ENCODE measurements at regions not wholly inside any gene's neighbourhood (a gene's known extent, or its start where the extent isn't known, plus 50 kb on each side); places are given as distances from the start of the nearest gene placed in this dataset.
A peak's percentile ranks its signal among the peaks of the same experiment; 100 is the strongest.

DNA sequence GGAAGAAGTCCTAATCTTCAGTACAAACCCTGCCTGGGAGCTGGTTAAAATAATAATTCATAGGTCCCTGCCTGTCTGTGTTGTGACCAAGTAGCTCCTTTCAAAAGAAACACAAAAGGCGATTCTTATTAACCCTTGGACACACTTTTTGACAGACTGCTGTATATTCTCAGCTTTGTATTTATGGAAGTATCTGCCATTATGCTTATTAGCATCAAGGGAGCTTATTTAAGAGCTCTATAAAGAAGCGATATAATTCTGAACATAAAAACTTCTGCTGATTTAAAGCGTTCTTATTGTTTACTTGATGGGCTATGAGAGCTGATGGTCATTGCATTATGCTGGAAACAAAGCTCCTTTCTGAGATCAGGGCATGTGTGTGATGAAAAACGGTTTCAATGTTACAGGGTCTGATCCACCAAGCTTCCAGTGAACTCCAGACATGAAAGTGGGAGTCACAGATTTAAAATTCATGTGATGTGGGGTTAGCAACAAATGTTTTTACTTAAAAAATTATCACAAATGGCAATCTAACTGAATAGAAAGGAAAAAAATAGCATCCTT is 181.8 kb upstream of the PDE10A start:
- no peaks in the 10 kb centered on the region for H3K27me3 ChIP-seq
- intact Hi-C loops (cut with DNase I; ENCODE audit: low total_unique reads), result loop anchor here (10.0 kb wide), 1 partner anchor 110 kb away; no protein-coding TSS in a partner anchor
- peaks cover 0 to 6% of the 10 kb centered on the region in 2 donors for H3K4me1 ChIP-seq
- no peaks in the 10 kb centered on the region for H3K9me3 ChIP-seq
- TF ChIP-seq POLR2A (IDR thresholded peaks at IDR 0.05), result no peak
- TF ChIP-seq, protein P1, sequence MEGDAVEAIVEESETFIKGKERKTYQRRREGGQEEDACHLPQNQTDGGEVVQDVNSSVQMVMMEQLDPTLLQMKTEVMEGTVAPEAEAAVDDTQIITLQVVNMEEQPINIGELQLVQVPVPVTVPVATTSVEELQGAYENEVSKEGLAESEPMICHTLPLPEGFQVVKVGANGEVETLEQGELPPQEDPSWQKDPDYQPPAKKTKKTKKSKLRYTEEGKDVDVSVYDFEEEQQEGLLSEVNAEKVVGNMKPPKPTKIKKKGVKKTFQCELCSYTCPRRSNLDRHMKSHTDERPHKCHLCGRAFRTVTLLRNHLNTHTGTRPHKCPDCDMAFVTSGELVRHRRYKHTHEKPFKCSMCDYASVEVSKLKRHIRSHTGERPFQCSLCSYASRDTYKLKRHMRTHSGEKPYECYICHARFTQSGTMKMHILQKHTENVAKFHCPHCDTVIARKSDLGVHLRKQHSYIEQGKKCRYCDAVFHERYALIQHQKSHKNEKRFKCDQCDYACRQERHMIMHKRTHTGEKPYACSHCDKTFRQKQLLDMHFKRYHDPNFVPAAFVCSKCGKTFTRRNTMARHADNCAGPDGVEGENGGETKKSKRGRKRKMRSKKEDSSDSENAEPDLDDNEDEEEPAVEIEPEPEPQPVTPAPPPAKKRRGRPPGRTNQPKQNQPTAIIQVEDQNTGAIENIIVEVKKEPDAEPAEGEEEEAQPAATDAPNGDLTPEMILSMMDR (IDR thresholded peaks at IDR 0.05), result no peak
- no peaks in the 10 kb centered on the region for H3K36me3 ChIP-seq
- peak overlapping the region; percentile 71 to 76 for H3K27ac ChIP-seq
- H3K4me3 ChIP-seq, result no peak overlapping the region
- no peak for DNase-seq

DNA sequence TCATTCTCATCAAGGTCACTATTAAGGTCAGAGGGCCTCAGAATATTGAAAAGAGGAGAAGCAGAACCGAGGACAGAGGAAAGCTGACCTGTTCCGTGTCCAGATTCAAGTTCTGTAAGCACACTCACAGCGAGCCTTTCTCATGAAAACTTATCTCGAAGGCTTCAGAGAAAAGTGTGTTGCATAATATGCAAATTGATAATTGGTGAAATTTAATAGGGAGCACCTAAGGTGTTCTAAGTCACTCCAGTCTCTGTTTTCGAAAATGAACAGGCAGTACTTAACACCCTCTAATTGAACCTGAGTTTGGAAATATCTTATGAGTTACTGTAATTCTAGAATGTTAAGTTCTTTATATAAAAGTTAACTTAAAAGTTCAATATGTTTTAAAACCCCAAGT is 181.2 kb upstream of the PDE10A start:
- TF ChIP-seq POLR2A (IDR thresholded peaks at IDR 0.05), result no peak
- TF ChIP-seq, protein P1 (IDR thresholded peaks at IDR 0.05), result no peak
- H3K27me3 ChIP-seq, result no peaks in the 10 kb centered on the region
- peak overlapping the region; percentile 71 to 76 for H3K27ac ChIP-seq
- DNase-seq, result no peak
- no peaks in the 10 kb centered on the region for H3K36me3 ChIP-seq
- H3K4me1 ChIP-seq, result peaks cover 0 to 6% of the 10 kb centered on the region in 2 donors
- intact Hi-C loops (cut with DNase I; ENCODE audit: low total_unique reads), result loop anchor here (10.0 kb wide), 1 partner anchor 109 kb away; no protein-coding TSS in a partner anchor
- no peak overlapping the region for H3K4me3 ChIP-seq
- H3K9me3 ChIP-seq, result no peaks in the 10 kb centered on the region

DNA sequence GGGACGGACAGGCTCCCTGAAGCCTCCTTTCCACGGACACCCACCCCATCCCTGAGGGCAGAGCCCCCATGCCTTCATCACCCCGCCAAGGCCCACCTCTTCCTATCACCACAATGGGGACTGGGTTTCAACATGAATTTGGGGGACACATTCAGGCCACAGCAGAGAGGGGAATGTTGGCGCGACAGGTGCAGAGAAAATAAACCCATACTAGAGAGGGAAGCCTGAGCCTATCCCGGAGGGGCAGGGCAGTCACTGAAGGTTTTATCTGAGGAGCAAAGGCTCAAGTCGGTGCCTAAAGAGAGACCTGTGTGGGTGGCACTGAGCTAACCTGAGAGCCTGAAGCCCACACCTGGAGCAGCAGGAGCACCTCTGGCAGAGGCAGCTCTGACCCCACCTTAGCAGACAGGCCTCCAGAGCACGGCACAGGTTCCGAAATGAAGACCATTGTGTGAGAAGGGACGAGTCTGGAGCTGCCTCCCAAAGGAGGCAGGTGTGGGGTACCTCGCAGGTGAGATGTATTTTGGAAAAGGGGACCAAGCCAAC is 180.6 kb upstream of the PDE10A start:
- Histone ChIP-seq H3K4me1 (peaks cover 0 to 6% of the 10 kb centered on the region in 2 donors), H3K27me3 (no peaks in the 10 kb centered on the region), H3K4me3 (no peak overlapping the region), H3K36me3 (no peaks in the 10 kb centered on the region), H3K9me3 (no peaks in the 10 kb centered on the region), H3K27ac (peak overlapping the region; percentile 71 to 76)
- TF ChIP-seq, protein P1 (IDR thresholded peaks at IDR 0.05), result no peak
- no peak for TF ChIP-seq POLR2A (IDR thresholded peaks at IDR 0.05)
- intact Hi-C loops (cut with DNase I; ENCODE audit: low total_unique reads), result loop anchor here (10.0 kb wide), 1 partner anchor 109 kb away; no protein-coding TSS in a partner anchor
- no peak for DNase-seq

DNA sequence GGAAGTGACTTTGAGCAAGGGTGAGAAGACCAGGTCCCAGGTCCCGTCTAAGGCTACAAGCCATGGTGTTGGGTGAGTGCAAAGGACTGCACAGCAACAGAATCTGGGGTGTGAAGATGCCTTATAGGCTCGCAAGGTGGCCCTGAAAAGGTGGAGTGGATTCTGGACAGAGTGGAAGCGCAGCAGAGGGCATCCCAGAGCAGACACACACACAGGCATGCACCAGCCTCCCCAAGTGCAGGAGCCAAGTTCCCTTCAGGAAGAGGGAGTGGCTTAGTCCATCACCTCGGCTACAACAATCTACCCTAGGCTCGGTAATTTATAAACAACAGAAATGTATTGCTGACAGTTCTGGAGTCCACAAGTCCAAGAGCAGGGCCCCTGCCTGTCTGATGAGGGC is 180.1 kb upstream of the PDE10A start:
- Histone ChIP-seq H3K27me3 (no peaks in the 10 kb centered on the region), H3K36me3 (no peaks in the 10 kb centered on the region), H3K27ac (peak overlapping the region; percentile 71 to 76), H3K4me1 (peaks cover 0 to 6% of the 10 kb centered on the region in 2 donors), H3K4me3 (no peak overlapping the region), H3K9me3 (no peaks in the 10 kb centered on the region)
- DNase-seq, result no peak
- intact Hi-C loops (cut with DNase I; ENCODE audit: low total_unique reads), result loop anchor here (10.0 kb wide), 1 partner anchor 108 kb away; no protein-coding TSS in a partner anchor
- TF ChIP-seq POLR2A (IDR thresholded peaks at IDR 0.05), result no peak

DNA sequence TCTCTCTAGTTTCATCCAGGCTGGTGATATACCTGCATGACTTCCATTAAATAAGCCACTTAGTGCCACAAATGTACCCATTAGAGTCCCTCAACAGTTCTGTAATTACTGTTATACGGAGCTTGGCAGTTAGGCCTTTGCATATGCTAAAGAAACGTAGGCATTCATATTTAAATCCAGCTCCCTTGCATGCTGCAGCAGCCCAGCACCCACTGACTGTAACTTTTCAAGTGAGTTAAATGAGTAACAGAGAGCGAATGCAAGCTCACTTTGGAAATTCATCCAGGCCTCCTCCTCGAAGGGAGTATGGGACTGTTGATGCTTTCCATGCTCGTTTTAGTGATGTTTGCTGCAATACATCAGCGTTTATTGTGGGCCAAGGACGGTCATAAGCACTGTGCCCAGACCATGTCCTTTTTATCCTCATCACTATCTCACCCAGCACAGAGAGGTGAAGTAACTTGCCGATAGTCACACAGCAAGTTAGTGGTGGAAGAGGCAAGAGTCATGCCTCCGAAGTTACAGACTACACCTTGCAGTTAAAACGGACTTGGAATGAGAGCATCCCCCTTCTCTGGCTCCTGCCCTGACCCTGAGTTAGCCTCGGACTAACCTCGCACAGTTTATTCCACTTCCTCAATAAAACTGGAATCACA is 179.4 kb upstream of the PDE10A start:
- intact Hi-C loops (cut with DNase I; ENCODE audit: low total_unique reads), result loop anchor here (10.0 kb wide), 1 partner anchor 108 kb away; no protein-coding TSS in a partner anchor
- Histone ChIP-seq H3K36me3 (no peaks in the 10 kb centered on the region), H3K4me1 (peaks cover 0 to 6% of the 10 kb centered on the region in 2 donors), H3K4me3 (no peak overlapping the region), H3K9me3 (no peaks in the 10 kb centered on the region), H3K27me3 (no peaks in the 10 kb centered on the region), H3K27ac (peak overlapping the region; percentile 71 to 76)
- TF ChIP-seq, protein P1 (IDR thresholded peaks at IDR 0.05), result no peak
- no peak for TF ChIP-seq POLR2A (IDR thresholded peaks at IDR 0.05)
- DNase-seq, result no peak

All from uterus (tissue), 3 donors.